ENCODE measurements at regions not wholly inside any gene's neighbourhood (a gene's known extent, or its start where the extent isn't known, plus 50 kb on each side); places are given as distances from the start of the nearest gene placed in this dataset.

- DNase-seq, result no peak
Observed at GRCh38 chrX:5278908-5279307, 949.8 kb downstream of the NLGN4X start.

- no peak for DNase-seq
Observed at GRCh38 chrX:5265324-5265850, 963.3 kb downstream of the NLGN4X start.

DNA sequence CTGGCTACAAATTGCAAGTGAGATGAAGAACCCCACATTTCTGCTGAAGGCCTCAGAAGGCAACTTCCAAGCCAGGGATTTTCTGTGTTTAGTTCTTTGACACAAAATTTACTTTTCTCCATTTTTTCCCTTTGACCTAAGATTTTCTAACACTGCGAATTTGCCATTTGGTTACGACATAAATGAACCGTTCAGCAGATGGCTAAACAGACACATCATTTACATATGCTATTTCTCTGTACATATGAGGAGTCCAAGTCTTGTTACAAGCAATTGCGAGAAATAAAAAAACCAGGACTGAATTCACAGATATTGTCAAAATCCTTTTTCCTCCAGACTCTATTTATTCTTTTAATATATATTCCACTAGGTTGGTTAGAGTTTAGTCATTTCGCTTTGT lies 978.6 kb downstream of the NLGN4X start:
- no peak for DNase-seq

- DNase-seq, result no peak
Observed at GRCh38 chrX:5242091-5242790, 986.4 kb downstream of the NLGN4X start.

DNA sequence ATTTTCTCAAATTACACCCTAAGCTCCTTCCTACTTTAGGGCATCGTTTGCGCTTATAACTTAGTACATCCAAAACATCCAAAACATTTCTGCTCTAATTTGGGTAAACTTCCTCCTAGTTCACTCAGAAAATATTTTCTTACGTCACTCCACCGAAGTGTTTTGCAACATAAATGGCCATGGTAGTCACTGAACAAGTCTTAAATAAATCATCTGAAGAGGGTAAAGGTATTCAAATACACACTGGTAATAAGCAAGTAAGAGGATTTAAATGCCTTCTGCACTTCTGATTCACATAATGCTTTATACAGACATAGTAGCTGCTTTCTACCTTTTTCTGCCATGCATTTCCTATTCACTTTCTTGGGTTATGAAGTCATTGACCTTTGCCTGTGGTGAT lies 991.9 kb downstream of the NLGN4X start:
- DNase-seq, result no peak

GRCh38 chrX:5236096-5236495 lies 992.6 kb downstream of the NLGN4X start:
- DNase-seq, result peak; percentile 0

- DNase-seq, result no peak
Observed at GRCh38 chrX:5233830-5234229, 994.8 kb downstream of the NLGN4X start.

GRCh38 chrX:5220421-5220820 lies 1008.2 kb downstream of the NLGN4X start:
- no peak for DNase-seq

- DNase-seq, result no peak
Observed at GRCh38 chrX:5194806-5195205, 1033.9 kb downstream of the NLGN4X start.

DNA sequence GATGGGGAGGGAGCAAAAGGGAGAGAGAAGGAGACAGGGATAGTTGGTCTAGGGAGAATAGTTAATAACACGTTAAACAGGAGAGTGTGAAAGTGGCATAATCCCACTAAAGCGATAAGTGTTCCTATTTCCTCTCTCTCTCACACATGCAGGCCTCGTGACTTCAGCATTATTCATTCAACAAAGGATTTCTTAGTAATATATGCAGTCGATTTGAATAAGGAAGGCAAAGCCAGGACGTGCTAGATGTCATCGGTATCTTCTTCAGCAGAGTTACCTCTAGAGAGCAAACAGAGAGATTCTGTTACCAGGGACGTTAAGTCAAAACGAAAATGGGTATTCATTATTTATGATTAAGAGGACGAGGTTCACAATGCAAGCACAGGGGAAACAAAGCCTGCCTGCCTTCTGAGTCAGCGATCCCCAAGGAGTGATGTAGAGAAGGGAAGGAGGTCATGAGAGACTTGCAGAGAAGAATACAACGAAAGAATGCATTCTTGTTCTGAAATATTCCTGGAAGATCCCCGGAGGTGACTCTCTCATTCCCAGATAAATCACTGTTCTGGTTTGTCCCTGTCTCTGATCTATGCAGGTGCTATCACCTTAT lies 1048.4 kb downstream of the NLGN4X start:
- DNase-seq, result no peak

GRCh38 chrX:5176766-5177165 lies 1051.9 kb downstream of the NLGN4X start:
- no peak for DNase-seq

DNA sequence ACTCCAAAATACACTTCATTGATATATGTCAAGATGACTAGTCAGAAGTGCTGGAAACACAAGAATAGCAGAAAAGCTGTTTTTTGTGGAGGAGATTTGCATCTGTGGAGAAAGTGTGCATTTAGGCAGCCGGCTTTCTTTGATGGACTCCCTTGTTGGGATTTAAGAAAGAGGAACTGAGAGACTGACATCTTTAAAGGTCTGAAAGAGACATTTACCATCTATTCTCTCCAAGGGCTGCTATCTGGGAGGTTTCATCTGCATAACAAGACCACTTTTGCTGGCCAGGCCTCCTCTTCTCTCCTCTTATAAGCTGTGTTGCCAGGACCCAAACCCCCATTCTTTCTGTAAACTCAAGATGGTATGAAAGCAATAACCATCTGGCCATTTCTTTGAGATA lies 1065.0 kb downstream of the NLGN4X start:
- no peak for DNase-seq

DNA sequence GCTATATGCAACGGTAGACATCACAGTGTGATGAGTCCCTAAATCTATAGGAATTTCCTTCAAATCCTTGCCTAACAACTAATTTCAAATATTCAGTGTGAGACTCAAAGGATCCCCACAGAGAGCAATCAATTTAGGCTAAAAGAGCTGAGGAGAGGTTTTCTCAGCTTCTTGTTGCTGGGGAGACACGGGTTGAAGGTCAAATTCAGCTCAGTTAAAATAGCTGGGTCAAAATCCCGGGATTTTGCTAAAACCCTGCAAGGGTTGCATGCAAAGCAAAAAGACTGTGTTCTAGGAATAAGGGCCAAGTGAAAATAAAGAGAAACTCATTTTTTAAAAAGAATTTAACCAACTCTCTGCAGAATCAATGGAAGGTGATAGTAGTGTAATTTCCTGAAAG lies 1073.4 kb downstream of the NLGN4X start:
- no peak for DNase-seq

DNA sequence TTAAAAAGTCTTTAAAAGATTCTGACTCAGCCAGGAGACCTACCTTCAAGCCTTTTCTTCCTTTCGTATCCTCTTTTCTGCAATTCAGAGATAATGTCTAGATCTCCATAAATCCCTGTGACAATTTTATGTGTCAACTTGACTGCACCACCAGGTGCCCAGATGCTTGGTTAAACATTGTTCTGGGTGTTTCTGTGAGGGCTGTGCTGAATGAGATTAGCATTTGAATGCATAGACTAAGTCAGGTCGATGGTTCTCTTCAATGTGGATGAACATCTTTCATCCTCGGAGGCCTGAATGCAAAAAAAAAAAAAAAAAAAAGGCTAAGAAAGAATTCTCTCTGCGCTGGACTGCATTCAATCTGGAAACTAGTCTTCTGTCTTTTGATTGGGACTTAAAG lies 1082.7 kb downstream of the NLGN4X start:
- no peak for DNase-seq

DNA sequence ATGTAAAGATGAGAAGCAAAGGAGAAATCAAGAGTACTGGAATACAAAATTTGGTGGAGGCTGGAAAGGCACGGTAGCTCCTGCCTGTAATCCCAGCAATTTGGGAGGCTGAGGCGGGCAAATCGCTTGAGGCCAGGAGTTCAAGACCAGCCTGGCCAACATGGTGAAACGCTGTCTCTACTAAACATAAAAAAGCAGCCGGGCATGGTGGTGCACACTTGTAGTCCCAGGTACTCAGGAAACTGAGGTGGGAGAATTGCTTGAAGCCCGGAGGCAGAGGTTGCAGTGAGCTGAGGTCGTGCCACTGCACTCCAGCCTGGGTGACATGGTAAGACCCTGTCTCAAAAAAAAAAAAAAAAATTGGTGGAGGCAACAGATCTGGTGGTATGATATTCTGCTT lies 1086.0 kb downstream of the NLGN4X start:
- no peak for DNase-seq

- no peak for DNase-seq
Observed at GRCh38 chrX:5122181-5122678, 1106.4 kb downstream of the NLGN4X start.

DNA sequence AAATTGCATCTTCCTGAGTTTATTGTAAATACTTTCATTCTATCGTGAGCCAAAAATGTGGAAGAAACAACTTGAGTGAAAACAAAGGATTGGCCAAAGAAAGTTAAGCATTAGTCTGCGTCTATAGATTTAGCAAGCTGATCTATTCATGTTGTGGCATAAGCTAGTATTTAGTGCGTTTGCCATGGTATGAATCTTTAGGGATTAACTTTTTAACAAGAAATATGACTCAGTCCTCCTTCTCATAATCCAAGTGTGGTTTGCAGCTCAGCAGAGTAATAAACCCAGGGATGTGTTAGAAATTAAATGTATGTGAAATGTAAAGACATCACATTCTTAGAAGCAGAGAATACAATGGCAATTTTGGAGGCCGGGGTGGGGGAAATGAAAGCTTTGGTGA lies 1110.9 kb downstream of the NLGN4X start:
- DNase-seq, result no peak

- DNase-seq, result peak; percentile 3
Observed at GRCh38 chrX:5113128-5113527, 1115.5 kb downstream of the NLGN4X start.

DNA sequence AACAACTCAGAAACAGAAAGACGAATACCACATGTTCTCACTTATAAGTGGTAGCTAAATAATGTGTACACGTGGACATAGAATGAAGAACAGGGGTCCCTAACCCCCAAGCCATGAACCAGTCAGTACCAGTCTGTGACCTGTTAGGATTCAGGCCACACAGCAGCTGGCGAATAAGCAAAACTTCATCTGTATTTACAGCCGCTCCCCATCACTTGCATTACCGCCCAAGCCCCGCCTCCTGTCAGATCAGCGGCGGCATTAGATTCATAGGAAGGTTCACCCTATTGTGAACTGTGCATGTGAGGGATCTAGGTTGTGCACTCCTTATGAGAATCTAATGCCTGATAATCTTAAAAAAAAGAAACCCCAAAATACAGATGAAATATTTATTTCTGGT lies 1128.7 kb downstream of the NLGN4X start:
- DNase-seq, result no peak

- no peak for DNase-seq
Observed at GRCh38 chrX:5086388-5086787, 1142.3 kb downstream of the NLGN4X start.

GRCh38 chrX:5084279-5084678 lies 1144.4 kb downstream of the NLGN4X start:
- DNase-seq, result no peak

- no peak for DNase-seq
Observed at GRCh38 chrX:5082705-5083104, 1146.0 kb downstream of the NLGN4X start.

DNA sequence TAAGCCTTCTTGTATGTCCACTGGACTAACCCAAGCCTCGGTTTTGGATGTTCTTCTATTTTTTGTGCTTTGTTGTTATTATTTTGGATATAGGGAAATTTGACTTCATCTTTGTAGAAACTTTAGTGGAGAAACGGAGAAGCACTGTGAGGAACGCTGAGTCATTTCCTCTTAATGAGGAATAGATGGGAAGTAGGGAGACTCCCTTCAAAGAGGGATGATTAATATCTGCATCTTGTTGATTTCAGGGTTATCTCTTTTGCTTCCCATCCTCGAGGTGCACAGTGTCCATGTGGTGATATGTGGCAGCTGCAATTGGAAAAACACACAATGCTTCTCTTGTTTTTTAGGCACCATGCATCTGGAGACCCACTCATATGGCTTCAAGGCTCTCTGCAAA lies 1147.9 kb downstream of the NLGN4X start:
- DNase-seq, result no peak

DNA sequence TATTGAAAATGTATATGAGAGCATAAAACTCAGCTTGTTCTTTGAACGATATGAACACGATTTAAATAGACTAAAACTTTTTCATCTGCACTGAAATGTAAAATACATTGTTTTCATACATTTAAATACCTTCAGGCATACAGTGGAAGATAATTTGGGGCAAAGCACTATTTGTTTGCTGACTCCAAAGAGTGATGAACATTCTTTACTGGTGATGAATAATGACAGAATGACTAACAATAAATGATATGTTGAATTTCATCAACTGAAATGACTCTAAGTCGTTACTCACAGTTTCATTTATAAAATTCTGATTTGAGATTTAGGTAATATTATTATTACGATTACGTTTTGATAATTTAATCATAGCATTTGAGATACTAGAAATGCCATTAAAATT lies 1160.1 kb downstream of the NLGN4X start:
- DNase-seq, result no peak

DNA sequence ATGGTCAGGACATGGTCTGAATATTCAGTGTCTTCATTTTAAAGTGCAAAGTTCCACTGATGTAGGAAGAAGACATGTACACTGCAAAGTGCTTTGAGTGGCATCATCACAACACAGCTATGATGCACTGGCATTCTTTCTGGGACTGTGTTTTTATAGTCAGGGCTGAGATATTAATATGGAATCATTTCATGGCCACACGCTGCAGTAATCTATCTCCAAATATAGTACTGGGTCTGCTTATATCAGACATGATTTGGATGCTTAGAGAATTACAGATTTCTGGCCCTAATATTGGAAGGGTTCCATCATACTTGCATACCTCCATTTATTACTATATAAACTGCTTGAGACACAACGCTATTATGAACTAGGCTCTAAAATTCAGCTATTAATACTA lies 1170.9 kb downstream of the NLGN4X start:
- no peak for DNase-seq
